GM12872 (cell line): ENCODE measurements at regions not wholly inside any gene's neighbourhood (a gene's known extent, or its start where the extent isn't known, plus 50 kb on each side); places are given as distances from the start of the nearest gene placed in this dataset.

Source experiments
- CTCF ChIP-seq: IDR thresholded peaks from 3 replicates; pipeline ENCODE4 v1.5.1; 2011; ENCODE audit warnings: low read depth, mild to moderate bottlenecking, low read length, moderate library complexity; ENCODE audit not compliant: insufficient read depth

DNA sequence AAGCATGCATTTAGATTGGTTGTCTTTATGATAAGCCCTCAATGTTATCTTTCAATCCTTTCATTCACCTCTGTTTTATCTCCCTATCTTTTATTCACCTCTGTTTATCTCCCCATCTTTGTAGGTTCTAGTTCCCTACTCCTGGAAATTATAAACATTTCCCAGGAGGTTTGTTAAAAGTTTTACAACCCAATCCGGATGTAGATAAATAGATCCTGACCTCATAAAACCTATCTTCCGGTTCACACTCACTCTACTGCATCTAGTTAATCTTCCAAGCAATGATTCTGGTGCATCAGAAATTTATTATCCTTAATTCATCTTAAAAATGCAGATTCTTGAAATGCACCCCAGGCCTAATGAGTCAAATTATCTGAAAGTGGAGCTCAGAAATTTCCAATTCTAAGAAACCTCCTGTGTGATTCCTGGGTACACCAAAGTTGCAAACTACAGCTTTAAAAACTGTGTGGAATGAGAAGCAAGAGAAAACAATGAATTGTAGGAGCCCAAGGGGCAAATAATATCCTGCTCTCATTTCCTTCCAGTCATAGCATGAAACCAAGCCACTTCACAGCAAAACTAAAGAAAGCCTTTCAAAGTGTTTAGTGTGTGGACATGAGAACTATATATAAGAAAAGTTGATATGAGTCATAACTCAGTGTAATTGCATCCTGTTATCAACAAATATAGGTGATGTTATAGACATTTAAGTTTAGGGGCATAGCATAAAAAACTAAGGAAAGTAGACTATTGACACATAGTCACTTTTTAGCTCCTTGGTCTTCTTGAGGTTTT lies 51.1 kb upstream of the UGT8 start:
- TF ChIP-seq CTCF, result no peak
